ENCODE measurements at regions not wholly inside any gene's neighbourhood (a gene's known extent, or its start where the extent isn't known, plus 50 kb on each side); places are given as distances from the start of the nearest gene placed in this dataset.

- TF ChIP-seq POLR2A (IDR thresholded peaks at IDR 0.05) (no peak), CTCF (IDR thresholded peaks at IDR 0.05) (no peak)
- intact Hi-C loops (cut with DNase I; ENCODE audit: low total_unique reads): no loop called here
- Histone ChIP-seq H3K4me3 (no peak overlapping the region), H3K36me3 (ENCODE audit: low read depth, missing control alignments) (no peaks in the 10 kb centered on the region), H3K9me3 (no peaks in the 10 kb centered on the region), H3K4me1 (no peaks in the 10 kb centered on the region), H3K27me3 (no peaks in the 10 kb centered on the region), H3K27ac (no peak overlapping the region)
- DNase-seq: no peak
- WGBS, 2 donors: 59 to 77% methylated on average over 1 of the region's 1 CpG
Measured at GRCh38 chr4:16442296-16442695, 216.0 kb upstream of the TAPT1 start.

- no peak for DNase-seq
- TF ChIP-seq POLR2A (IDR thresholded peaks at IDR 0.05) (no peak), CTCF (IDR thresholded peaks at IDR 0.05) (no peak)
- H3K4me1 ChIP-seq: no peaks in the 10 kb centered on the region
- intact Hi-C loops (cut with DNase I; ENCODE audit: low total_unique reads): no loop called here
- H3K36me3 ChIP-seq (ENCODE audit: low read depth, missing control alignments): no peaks in the 10 kb centered on the region
- no peak overlapping the region for H3K27ac ChIP-seq
- 50 to 55% methylated on average over 1 of the region's 1 CpG for WGBS, 2 donors
- H3K27me3 ChIP-seq: no peaks in the 10 kb centered on the region
- H3K9me3 ChIP-seq: no peaks in the 10 kb centered on the region
- H3K4me3 ChIP-seq: no peak overlapping the region
Measured at GRCh38 chr4:16439768-16440167, 213.5 kb upstream of the TAPT1 start.

- Histone ChIP-seq H3K4me1 (no peaks in the 10 kb centered on the region), H3K36me3 (ENCODE audit: low read depth, missing control alignments) (no peaks in the 10 kb centered on the region), H3K27me3 (no peaks in the 10 kb centered on the region), H3K4me3 (no peak overlapping the region), H3K27ac (no peak overlapping the region), H3K9me3 (no peaks in the 10 kb centered on the region)
- intact Hi-C loops (cut with DNase I; ENCODE audit: low total_unique reads): no loop called here
- DNase-seq: no peak
- no peak for TF ChIP-seq CTCF (IDR thresholded peaks at IDR 0.05)
- no peak for TF ChIP-seq POLR2A (IDR thresholded peaks at IDR 0.05)
Measured at GRCh38 chr4:16438986-16439385, 212.7 kb upstream of the TAPT1 start.

- Histone ChIP-seq H3K27ac (no peak overlapping the region), H3K27me3 (no peaks in the 10 kb centered on the region), H3K4me3 (no peak overlapping the region), H3K4me1 (no peaks in the 10 kb centered on the region), H3K9me3 (no peaks in the 10 kb centered on the region), H3K36me3 (ENCODE audit: low read depth, missing control alignments) (no peaks in the 10 kb centered on the region)
- intact Hi-C loops (cut with DNase I; ENCODE audit: low total_unique reads): no loop called here
- no peak for DNase-seq
- WGBS, 2 donors: 84 to 97% methylated on average over 2 of the region's 2 CpGs
- no peak for TF ChIP-seq POLR2A (IDR thresholded peaks at IDR 0.05)
- TF ChIP-seq CTCF (IDR thresholded peaks at IDR 0.05): no peak
Measured at GRCh38 chr4:16437836-16438235, 211.6 kb upstream of the TAPT1 start.

GRCh38 chr4:16431866-16432265 is 205.6 kb upstream of the TAPT1 start:
- DNase-seq: no peak
- no peaks in the 10 kb centered on the region for H3K4me1 ChIP-seq
- intact Hi-C loops (cut with DNase I; ENCODE audit: low total_unique reads): no loop called here

More at GRCh38 chr4:16431866-16432265, 205.6 kb upstream of the TAPT1 start:
- TF ChIP-seq CTCF (IDR thresholded peaks at IDR 0.05) (no peak), POLR2A (IDR thresholded peaks at IDR 0.05) (no peak)
- Histone ChIP-seq H3K27ac (no peak overlapping the region), H3K4me3 (no peak overlapping the region), H3K36me3 (ENCODE audit: low read depth, missing control alignments) (no peaks in the 10 kb centered on the region), H3K9me3 (no peaks in the 10 kb centered on the region), H3K27me3 (no peaks in the 10 kb centered on the region)
